VCaP (cell line): ENCODE measurements at regions not wholly inside any gene's neighbourhood (a gene's known extent, or its start where the extent isn't known, plus 50 kb on each side); places are given as distances from the start of the nearest gene placed in this dataset.

Experiments used
- H3K27ac ChIP-seq: fragments of 450-650 bp; 2 replicates; pipeline ENCODE4 v1.5.1; 2017
- TF ChIP-seq, protein P1 (sequence below): fragments of 450-650 bp; conservative IDR thresholded peaks from 2 replicates; pipeline ENCODE4 v1.5.1; 2017; ENCODE audit warnings: mild to moderate bottlenecking, moderate library complexity

DNA sequence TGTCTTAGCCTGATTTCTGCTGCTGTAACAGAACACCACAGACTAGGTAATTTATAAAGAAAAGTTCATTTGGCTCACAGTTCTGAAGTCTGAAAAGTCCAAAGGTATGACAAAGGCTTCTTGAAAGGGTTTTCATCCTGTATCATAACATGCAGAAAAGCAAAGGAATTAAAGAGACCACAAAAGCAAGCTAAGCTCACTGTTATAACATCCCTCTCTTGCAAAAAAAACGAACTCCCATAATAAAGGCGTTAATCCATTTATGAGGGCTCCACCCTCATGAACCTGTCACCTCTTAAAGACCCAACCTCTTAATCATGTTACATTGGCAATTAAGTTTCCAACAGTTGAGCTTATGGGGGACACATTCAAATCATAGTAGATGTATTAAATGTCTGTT, 197.9 kb downstream of the PLOD2 start:
- TF ChIP-seq, protein P1, sequence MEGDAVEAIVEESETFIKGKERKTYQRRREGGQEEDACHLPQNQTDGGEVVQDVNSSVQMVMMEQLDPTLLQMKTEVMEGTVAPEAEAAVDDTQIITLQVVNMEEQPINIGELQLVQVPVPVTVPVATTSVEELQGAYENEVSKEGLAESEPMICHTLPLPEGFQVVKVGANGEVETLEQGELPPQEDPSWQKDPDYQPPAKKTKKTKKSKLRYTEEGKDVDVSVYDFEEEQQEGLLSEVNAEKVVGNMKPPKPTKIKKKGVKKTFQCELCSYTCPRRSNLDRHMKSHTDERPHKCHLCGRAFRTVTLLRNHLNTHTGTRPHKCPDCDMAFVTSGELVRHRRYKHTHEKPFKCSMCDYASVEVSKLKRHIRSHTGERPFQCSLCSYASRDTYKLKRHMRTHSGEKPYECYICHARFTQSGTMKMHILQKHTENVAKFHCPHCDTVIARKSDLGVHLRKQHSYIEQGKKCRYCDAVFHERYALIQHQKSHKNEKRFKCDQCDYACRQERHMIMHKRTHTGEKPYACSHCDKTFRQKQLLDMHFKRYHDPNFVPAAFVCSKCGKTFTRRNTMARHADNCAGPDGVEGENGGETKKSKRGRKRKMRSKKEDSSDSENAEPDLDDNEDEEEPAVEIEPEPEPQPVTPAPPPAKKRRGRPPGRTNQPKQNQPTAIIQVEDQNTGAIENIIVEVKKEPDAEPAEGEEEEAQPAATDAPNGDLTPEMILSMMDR, result no peak
- H3K27ac ChIP-seq, result no peak overlapping the region

DNA sequence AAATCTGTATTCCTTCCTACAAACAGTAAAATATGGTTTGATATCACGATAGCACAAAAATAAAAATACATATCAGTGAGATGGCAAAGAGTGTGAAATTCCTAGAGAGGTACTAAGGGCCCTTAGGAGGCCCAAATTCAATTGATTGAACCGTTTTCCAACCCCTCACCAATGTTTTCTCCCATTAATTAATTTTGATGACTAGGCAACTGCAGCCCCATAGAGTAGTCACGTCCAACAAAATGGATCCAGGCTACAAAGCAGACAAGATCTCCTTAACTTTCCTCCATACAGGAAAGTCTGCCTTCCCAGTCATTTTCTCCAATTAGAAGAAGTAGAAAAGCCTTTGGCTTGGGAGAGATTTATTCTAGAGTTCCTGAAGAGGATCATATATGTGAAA, 193.9 kb downstream of the PLOD2 start:
- TF ChIP-seq, protein P1, result no peak
- H3K27ac ChIP-seq, result no peak overlapping the region

DNA sequence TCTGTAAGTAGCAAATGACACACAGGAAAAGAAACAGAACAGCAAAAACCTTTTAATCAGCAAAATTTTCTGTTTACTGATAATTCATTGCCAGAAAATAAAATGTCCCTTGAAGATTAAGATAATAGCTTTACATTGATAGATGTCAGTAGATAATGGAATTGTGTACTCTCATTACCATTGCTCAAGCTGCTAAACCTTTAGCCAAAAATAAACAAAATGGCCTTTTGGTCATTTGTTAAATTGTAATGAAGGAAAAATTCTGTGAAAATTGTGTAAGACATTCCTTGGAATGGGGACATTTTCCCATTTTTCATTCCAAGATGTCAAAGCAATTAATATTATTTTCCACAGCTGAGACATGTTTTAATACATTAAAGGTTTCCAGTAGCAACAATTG, 189.8 kb downstream of the PLOD2 start:
- no peak overlapping the region for H3K27ac ChIP-seq
- TF ChIP-seq, protein P1, result no peak

DNA sequence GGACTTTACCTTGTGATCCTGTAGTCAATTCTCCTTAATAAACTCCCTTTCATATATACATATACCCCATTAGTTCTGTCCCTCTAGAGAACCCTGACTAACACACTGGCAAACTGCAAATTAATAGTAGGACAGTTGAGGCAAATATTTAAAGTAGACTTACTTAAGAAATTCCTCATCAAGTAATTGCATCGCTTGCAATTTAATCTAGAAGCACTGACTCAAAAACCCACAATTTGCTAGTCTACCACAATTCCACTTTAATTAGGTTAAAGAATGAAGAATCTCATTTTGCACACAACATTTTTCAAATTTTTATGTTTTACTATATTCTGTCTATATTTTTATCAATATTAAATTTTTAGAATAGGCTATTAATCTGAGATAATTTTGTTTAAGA, 188.1 kb downstream of the PLOD2 start:
- TF ChIP-seq, protein P1, result no peak
- H3K27ac ChIP-seq, result no peak overlapping the region

DNA sequence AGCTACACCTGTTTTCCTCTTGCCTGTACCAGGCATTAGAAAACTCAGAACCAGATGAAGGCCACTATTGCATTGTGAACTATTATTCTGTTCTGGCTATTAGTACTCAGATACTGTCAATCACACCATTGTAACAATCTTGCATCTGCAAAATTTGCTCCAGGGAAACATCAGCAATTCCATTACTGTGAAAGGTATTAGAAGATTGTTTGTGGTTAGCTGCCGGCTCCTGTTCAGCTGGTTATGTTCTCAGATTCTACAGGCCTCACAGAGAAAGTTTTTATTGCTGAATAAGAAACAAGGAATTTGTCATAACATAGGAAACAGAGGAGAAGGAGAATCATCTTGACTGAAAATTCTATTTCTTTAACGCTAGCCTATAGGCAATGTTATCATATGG, 179.9 kb downstream of the PLOD2 start:
- TF ChIP-seq, protein P1, result no peak
- no peak overlapping the region for H3K27ac ChIP-seq

DNA sequence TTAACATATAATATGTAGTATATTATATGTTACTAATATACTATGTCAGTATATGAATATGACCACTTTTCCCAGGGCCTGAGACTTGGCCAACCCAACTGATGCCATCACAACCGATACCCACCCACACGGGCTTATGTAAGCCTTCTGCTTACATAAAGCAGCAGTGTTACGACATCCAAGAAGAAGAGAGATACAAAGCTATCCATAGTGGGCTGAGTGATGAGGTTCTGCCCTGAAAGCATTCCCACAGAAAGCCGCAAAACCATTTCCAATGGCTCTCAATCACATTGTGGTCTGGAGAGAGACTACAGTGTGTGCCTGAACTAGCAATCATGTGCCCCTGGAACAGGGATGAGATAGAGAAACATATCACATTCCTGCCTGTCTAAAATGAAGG, 177.9 kb downstream of the PLOD2 start:
- TF ChIP-seq, protein P1, result no peak
- H3K27ac ChIP-seq, result no peak overlapping the region
